ENCODE measurements at regions not wholly inside any gene's neighbourhood (a gene's known extent, or its start where the extent isn't known, plus 50 kb on each side); places are given as distances from the start of the nearest gene placed in this dataset.

GRCh38 chr16:72312828-72313227 is 140.9 kb upstream of the PMFBP1 start:
- BruUV-seq (replicated peaks) = no TSS peak
- WGBS (ENCODE audit: insufficient coverage, low coverage, missing lambda C conversion rate) = 2% methylated on average over 4 of the region's 4 CpGs

More at GRCh38 chr16:72312828-72313227, 140.9 kb upstream of the PMFBP1 start:
- intact Hi-C loops (cut with micrococcal nuclease) (no loop called here), in situ Hi-C loops (cut with MboI) (no loop called here)
- FAIRE-seq (no peak), ATAC-seq (no peak), DNase-seq (ENCODE audit: extremely low read depth in 1 of 4, low spot score in 3 of 4) (no peak)
- TF ChIP-seq ZNF583 (CRISPR knock-in tag; IDR thresholded peaks at IDR 0.05) (no peak), ETV6 (IDR thresholded peaks at IDR 0.05; ENCODE audit: borderline replicate concordance in 1 of 2, low read depth in 2 of 2, low read length in 1 of 2) (no peak), ETV6 (CRISPR knock-in tag; IDR thresholded peaks at IDR 0.05; ENCODE audit: borderline replicate concordance) (no peak), POLR2A (conservative IDR thresholded peaks at IDR 0.05) (no peak), AFF1 (IDR thresholded peaks at IDR 0.05; ENCODE audit: low read depth in 1 of 2, partially characterized antibody in 2 of 2) (no peak), SMAD1 (IDR thresholded peaks at IDR 0.05; ENCODE audit: low read depth, low read length, partially characterized antibody) (no peak), ZNF79 (CRISPR knock-in tag; IDR thresholded peaks at IDR 0.05; ENCODE audit: low read depth) (no peak)
- no peaks in the 10 kb centered on the region for H3K27me3 ChIP-seq (ENCODE audit: control insufficient read depth in 2 of 2, insufficient read depth in 2 of 2, low read length in 2 of 2)
- no peaks in the 10 kb centered on the region for H3K79me2 ChIP-seq (ENCODE audit: control insufficient read depth, insufficient read depth, low read length)
- no peak overlapping the region for H3K27ac ChIP-seq (ENCODE audit: extremely low read depth, low read depth, low read length)
- no peaks in the 10 kb centered on the region for H3K4me1 ChIP-seq (replicated peaks in 1 of 2; ENCODE audit: control insufficient read depth in 2 of 2, insufficient read depth in 2 of 2, low read length in 2 of 2)
- H3K9me1 ChIP-seq (ENCODE audit: control insufficient read depth, insufficient read depth, low read length) = no peaks in the 10 kb centered on the region
- H3K9me3 ChIP-seq (replicated peaks; ENCODE audit: control insufficient read depth, insufficient read depth, low read depth, low read length) = no peaks in the 10 kb centered on the region
- ChIA-PET POLR2A (no interaction called here), CTCF (ENCODE audit: low intra/inter-chr PET ratio) (interaction anchor here (0.6 kb wide), 1 partner anchor 836 kb away, joined by 4 read pairs; no protein-coding TSS in a partner anchor)
- no peak overlapping the region for H3K4me3 ChIP-seq
- H4K20me1 ChIP-seq (replicated peaks; ENCODE audit: control insufficient read depth, insufficient read depth, low read length) = no peaks in the 10 kb centered on the region
- no peak overlapping the region for H3K9ac ChIP-seq (ENCODE audit: insufficient read depth in 1 of 2, low read depth in 2 of 2, low read length in 2 of 2)
- no peak overlapping the region for H2AFZ ChIP-seq (ENCODE audit: low read depth, low read length)
- H3K36me3 ChIP-seq (ENCODE audit: control insufficient read depth, insufficient read depth, low read length) = no peaks in the 10 kb centered on the region
- no peak overlapping the region for H3K4me2 ChIP-seq (ENCODE audit: insufficient read depth, low read length)

Measured in K562 (cell line).